ENCODE measurements at regions not wholly inside any gene's neighbourhood (a gene's known extent, or its start where the extent isn't known, plus 50 kb on each side); places are given as distances from the start of the nearest gene placed in this dataset.

GRCh38 chr10:29199339-29199738, 89.5 kb upstream of the LYZL1 start:
- no peak for TF ChIP-seq POLR2AphosphoS5 (IDR thresholded peaks at IDR 0.05; ENCODE audit: insufficient read depth in 1 of 2, low read depth in 1 of 2)
- Histone ChIP-seq H3K4me3 (no peak overlapping the region), H3K27me3 (no peaks in the 10 kb centered on the region), H3K27ac (no peak overlapping the region), H3K9me3 (no peaks in the 10 kb centered on the region), H3K4me1 (no peaks in the 10 kb centered on the region), H3K36me3 (no peaks in the 10 kb centered on the region)
- DNase-seq (ENCODE audit: extremely low spot score in 2 of 2), result no peak
- intact Hi-C loops (cut with DNase I), result no loop called here

GRCh38 chr10:29199941-29200679, 88.8 kb upstream of the LYZL1 start:
- no peaks in the 10 kb centered on the region for H3K27me3 ChIP-seq
- no peaks in the 10 kb centered on the region for H3K9me3 ChIP-seq
- no peak for DNase-seq (ENCODE audit: extremely low spot score in 2 of 2)
- intact Hi-C loops (cut with DNase I), result no loop called here
- TF ChIP-seq POLR2AphosphoS5 (IDR thresholded peaks at IDR 0.05; ENCODE audit: insufficient read depth in 1 of 2, low read depth in 1 of 2) (no peak), CTCF (IDR thresholded peaks at IDR 0.05) (no peak), POLR2A (IDR thresholded peaks at IDR 0.05) (no peak)
- H3K4me1 ChIP-seq, result no peaks in the 10 kb centered on the region
- H3K36me3 ChIP-seq, result no peaks in the 10 kb centered on the region
- no peak overlapping the region for H3K4me3 ChIP-seq
- no peak overlapping the region for H3K27ac ChIP-seq

- DNase-seq (ENCODE audit: extremely low spot score in 2 of 2), result no peak
- H3K27ac ChIP-seq, result no peak overlapping the region
- TF ChIP-seq POLR2A (IDR thresholded peaks at IDR 0.05), result no peak
- TF ChIP-seq CTCF (IDR thresholded peaks at IDR 0.05), result no peak
- no peak for TF ChIP-seq POLR2AphosphoS5 (IDR thresholded peaks at IDR 0.05; ENCODE audit: insufficient read depth in 1 of 2, low read depth in 1 of 2)
- H3K4me3 ChIP-seq, result no peak overlapping the region
- H3K36me3 ChIP-seq, result no peaks in the 10 kb centered on the region
- no peaks in the 10 kb centered on the region for H3K9me3 ChIP-seq
- no peaks in the 10 kb centered on the region for H3K4me1 ChIP-seq
- no peaks in the 10 kb centered on the region for H3K27me3 ChIP-seq
- intact Hi-C loops (cut with DNase I), result no loop called here
Measured at GRCh38 chr10:29202386-29202940, 86.4 kb upstream of the LYZL1 start.

- no peaks in the 10 kb centered on the region for H3K9me3 ChIP-seq
- no peak overlapping the region for H3K4me3 ChIP-seq
- no peaks in the 10 kb centered on the region for H3K27me3 ChIP-seq
- intact Hi-C loops (cut with DNase I), result no loop called here
- no peak overlapping the region for H3K27ac ChIP-seq
- TF ChIP-seq CTCF (IDR thresholded peaks at IDR 0.05) (no peak), POLR2A (IDR thresholded peaks at IDR 0.05) (no peak), POLR2AphosphoS5 (IDR thresholded peaks at IDR 0.05; ENCODE audit: insufficient read depth in 1 of 2, low read depth in 1 of 2) (no peak)
- no peaks in the 10 kb centered on the region for H3K36me3 ChIP-seq
- H3K4me1 ChIP-seq, result no peaks in the 10 kb centered on the region
- DNase-seq (ENCODE audit: extremely low spot score in 2 of 2), result no peak
Measured at GRCh38 chr10:29203432-29203831, 85.4 kb upstream of the LYZL1 start.

- Histone ChIP-seq H3K4me3 (no peak overlapping the region), H3K4me1 (no peaks in the 10 kb centered on the region), H3K27me3 (no peaks in the 10 kb centered on the region), H3K36me3 (no peaks in the 10 kb centered on the region), H3K9me3 (no peaks in the 10 kb centered on the region), H3K27ac (no peak overlapping the region)
- intact Hi-C loops (cut with DNase I), result no loop called here
- TF ChIP-seq POLR2AphosphoS5 (IDR thresholded peaks at IDR 0.05; ENCODE audit: insufficient read depth in 1 of 2, low read depth in 1 of 2) (no peak), POLR2A (IDR thresholded peaks at IDR 0.05) (no peak), CTCF (IDR thresholded peaks at IDR 0.05) (no peak)
- DNase-seq (ENCODE audit: extremely low spot score in 2 of 2), result no peak
Measured at GRCh38 chr10:29204070-29204800, 84.6 kb upstream of the LYZL1 start.
